ENCODE measurements at regions not wholly inside any gene's neighbourhood (a gene's known extent, or its start where the extent isn't known, plus 50 kb on each side); places are given as distances from the start of the nearest gene placed in this dataset.

- no peak for TF ChIP-seq CTCF (conservative IDR thresholded peaks at IDR 0.05; ENCODE audit: low read depth, low read length)
- H3K4me3 ChIP-seq (IDR thresholded peaks at IDR 0.05; ENCODE audit: insufficient read depth, low read depth, low read length) = no peak overlapping the region
- H3K36me3 ChIP-seq (ENCODE audit: insufficient read depth) = no peaks in the 10 kb centered on the region
- no peaks in the 10 kb centered on the region for H4K20me1 ChIP-seq (ENCODE audit: insufficient read depth)
- H3K9ac ChIP-seq = no peak overlapping the region
- H3K4me2 ChIP-seq = no peak overlapping the region
- H3K27ac ChIP-seq = no peak overlapping the region
- no peaks in the 10 kb centered on the region for H3K79me2 ChIP-seq (ENCODE audit: insufficient read depth, low read depth)
- peaks cover 3% of the 10 kb centered on the region for H3K4me1 ChIP-seq (ENCODE audit: low read depth, poor library complexity, severe bottlenecking)
- H2AFZ ChIP-seq (ENCODE audit: low read depth) = no peak overlapping the region
- H3K27me3 ChIP-seq (ENCODE audit: insufficient read depth, low read depth) = no peaks in the 10 kb centered on the region
These were observed 532.9 kb downstream of the ANKRD50 start for GRCh38 chr4:124179506-124180186.

GRCh38 chr4:124181039-124181438, 531.5 kb downstream of the ANKRD50 start:
- Histone ChIP-seq H3K9ac (no peak overlapping the region), H3K4me3 (IDR thresholded peaks at IDR 0.05; ENCODE audit: insufficient read depth, low read depth, low read length) (no peak overlapping the region), H4K20me1 (ENCODE audit: insufficient read depth) (no peaks in the 10 kb centered on the region), H3K27ac (no peak overlapping the region), H3K4me2 (no peak overlapping the region), H3K4me1 (ENCODE audit: low read depth, poor library complexity, severe bottlenecking) (peaks cover 7% of the 10 kb centered on the region), H2AFZ (ENCODE audit: low read depth) (no peak overlapping the region), H3K27me3 (ENCODE audit: insufficient read depth, low read depth) (no peaks in the 10 kb centered on the region), H3K79me2 (ENCODE audit: insufficient read depth, low read depth) (no peaks in the 10 kb centered on the region), H3K36me3 (ENCODE audit: insufficient read depth) (no peaks in the 10 kb centered on the region)
- TF ChIP-seq CTCF (conservative IDR thresholded peaks at IDR 0.05; ENCODE audit: low read depth, low read length) = no peak

GRCh38 chr4:124183231-124183630, 529.3 kb downstream of the ANKRD50 start:
- TF ChIP-seq CTCF (conservative IDR thresholded peaks at IDR 0.05; ENCODE audit: low read depth, low read length) = no peak

GRCh38 chr4:124183926-124184325, 528.6 kb downstream of the ANKRD50 start:
- Histone ChIP-seq H4K20me1 (ENCODE audit: insufficient read depth) (no peaks in the 10 kb centered on the region), H3K79me2 (ENCODE audit: insufficient read depth, low read depth) (no peaks in the 10 kb centered on the region), H3K4me1 (ENCODE audit: low read depth, poor library complexity, severe bottlenecking) (peaks cover 7% of the 10 kb centered on the region), H3K27ac (no peak overlapping the region), H3K4me2 (no peak overlapping the region), H3K9ac (no peak overlapping the region), H3K4me3 (IDR thresholded peaks at IDR 0.05; ENCODE audit: insufficient read depth, low read depth, low read length) (no peak overlapping the region), H3K36me3 (ENCODE audit: insufficient read depth) (no peaks in the 10 kb centered on the region), H2AFZ (ENCODE audit: low read depth) (no peak overlapping the region), H3K27me3 (ENCODE audit: insufficient read depth, low read depth) (no peaks in the 10 kb centered on the region)
- no peak for TF ChIP-seq CTCF (conservative IDR thresholded peaks at IDR 0.05; ENCODE audit: low read depth, low read length)

More at GRCh38 chr4:124183231-124183630, 529.3 kb downstream of the ANKRD50 start:
- H3K36me3 ChIP-seq (ENCODE audit: insufficient read depth) = no peaks in the 10 kb centered on the region
- H2AFZ ChIP-seq (ENCODE audit: low read depth) = no peak overlapping the region
- no peaks in the 10 kb centered on the region for H3K79me2 ChIP-seq (ENCODE audit: insufficient read depth, low read depth)
- H3K27me3 ChIP-seq (ENCODE audit: insufficient read depth, low read depth) = no peaks in the 10 kb centered on the region
- no peak overlapping the region for H3K4me2 ChIP-seq
- H3K4me3 ChIP-seq (IDR thresholded peaks at IDR 0.05; ENCODE audit: insufficient read depth, low read depth, low read length) = no peak overlapping the region
- H3K9ac ChIP-seq = no peak overlapping the region
- no peak overlapping the region for H3K27ac ChIP-seq
- H3K4me1 ChIP-seq (ENCODE audit: low read depth, poor library complexity, severe bottlenecking) = peaks cover 7% of the 10 kb centered on the region
- H4K20me1 ChIP-seq (ENCODE audit: insufficient read depth) = no peaks in the 10 kb centered on the region

All from KMS-11 (cell line).